HepG2 (cell line): ENCODE measurements at regions not wholly inside any gene's neighbourhood (a gene's known extent, or its start where the extent isn't known, plus 50 kb on each side); places are given as distances from the start of the nearest gene placed in this dataset.

Source experiments
- CAMTA2 ChIP-seq: sonication (generic); formaldehyde crosslinking; IDR thresholded peaks from 2 replicates; pipeline ENCODE4 v1.4.0; 2020; ENCODE audit warnings: mild to moderate bottlenecking, missing genetic modification reagents, borderline replicate concordance
- CENPX ChIP-seq: sonication (generic); formaldehyde crosslinking; IDR thresholded peaks from 2 replicates; pipeline ENCODE4 v1.9.0; 2021; ENCODE audit warnings: mild to moderate bottlenecking, missing genetic modification reagents, moderate library complexity
- FOXA3 ChIP-seq: IDR thresholded peaks from 2 replicates; pipeline ENCODE4 v1.6.1; 2016; ENCODE audit warnings: missing genetic modification reagents, missing compliant biosample characterization
- FOXM1 ChIP-seq: sonication (generic); formaldehyde crosslinking; IDR thresholded peaks from 2 replicates; pipeline ENCODE4 v1.5.0; 2020; ENCODE audit warnings: missing genetic modification reagents
- JUND ChIP-seq: sonication (generic); formaldehyde crosslinking; IDR thresholded peaks from 2 replicates; pipeline ENCODE4 v1.8.0; 2022; ENCODE audit warnings: mild to moderate bottlenecking, missing genetic modification reagents
- NR3C1 ChIP-seq: sonication (generic); formaldehyde crosslinking; IDR thresholded peaks from 2 replicates; pipeline ENCODE4 v1.4.0; 2020; ENCODE audit warnings: missing genetic modification reagents
- RFX1 ChIP-seq: fragments of 450-650 bp; IDR thresholded peaks from 2 replicates; pipeline ENCODE4 v1.6.1; 2017
- RFX5 ChIP-seq: IDR thresholded peaks from 2 replicates; pipeline ENCODE4 v1.6.1; 2011; ENCODE audit warnings: low read depth, low read length, improper control_type of control experiment
- STAG1 ChIP-seq: sonication (generic); formaldehyde crosslinking; IDR thresholded peaks from 2 replicates; pipeline ENCODE4 v1.4.0; 2020; ENCODE audit warnings: missing genetic modification reagents
- TP53 ChIP-seq: sonication (generic); formaldehyde crosslinking; conservative IDR thresholded peaks from 2 replicates; pipeline ENCODE4 v1.4.0; 2020; ENCODE audit warnings: missing genetic modification reagents
- ZFY ChIP-seq: sonication (generic); formaldehyde crosslinking; IDR thresholded peaks from 2 replicates; pipeline ENCODE4 v1.4.0; 2020; ENCODE audit warnings: missing genetic modification reagents
- ZNF24 ChIP-seq: fragments of 450-650 bp; IDR thresholded peaks from 2 replicates; pipeline ENCODE4 v1.6.1; 2017; ENCODE audit warnings: antibody characterized with exemption, mild to moderate bottlenecking

DNA sequence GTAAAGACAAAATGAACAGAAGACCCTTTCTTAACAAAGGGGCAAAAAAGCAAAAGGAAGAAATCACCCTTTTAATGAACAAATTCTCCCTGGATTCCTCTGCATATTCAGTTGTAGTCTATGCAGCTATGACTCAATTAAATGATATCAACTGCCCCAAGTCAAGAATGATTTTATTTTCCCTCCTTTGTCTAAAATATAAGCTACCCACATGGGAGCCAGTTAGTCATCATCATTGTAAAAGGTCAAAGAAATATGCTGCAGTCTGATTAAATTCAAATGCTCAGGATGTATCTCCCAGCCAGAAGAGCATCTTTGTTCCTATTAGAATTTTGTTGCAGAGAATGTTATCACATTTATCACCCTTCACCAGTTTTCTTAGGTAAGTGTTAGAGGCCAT, 84.0 kb downstream of the SST start:
- TF ChIP-seq FOXA3 (no peak), ZFY (CRISPR knock-in tag) (no peak), CAMTA2 (no peak), TP53 (CRISPR knock-in tag) (no peak), ZNF24 (no peak), RFX5 (no peak), STAG1 (CRISPR knock-in tag) (no peak), JUND (CRISPR knock-in tag) (no peak), FOXM1 (CRISPR knock-in tag) (no peak), NR3C1 (no peak), RFX1 (no peak), CENPX (CRISPR knock-in tag) (no peak)
